Calu3 (cell line): ENCODE measurements at regions not wholly inside any gene's neighbourhood (a gene's known extent, or its start where the extent isn't known, plus 50 kb on each side); places are given as distances from the start of the nearest gene placed in this dataset.

Source experiments
- BruUV-seq: library from RNA; stranded (reverse); fragments of 400-500 nt; replicated peaks from 2 replicates; lab custom pipeline; 2021; lab: Mats Ljungman, UMichigan
- CTCF ChIA-PET: fragments of 300-600 bp; sonication (Branson Sonifier 250); formaldehyde crosslinking; loops from one replicate; lab custom pipeline; 2022; ENCODE audit warnings: antibody characterized with exemption; lab: Charles Lee
- DNase-seq: peaks from one replicate; pipeline ENCODE4 v3.0.0; 2022
- H3K27ac Mint-ChIP-seq: one replicate; pipeline ENCODE4 v1.8.0; 2022; ENCODE audit warnings: mixed read lengths; ENCODE audit not compliant: unreplicated experiment
- H3K27me3 Mint-ChIP-seq: one replicate; pipeline ENCODE4 v1.8.0; 2022; ENCODE audit warnings: mixed read lengths; ENCODE audit not compliant: unreplicated experiment
- H3K36me3 Mint-ChIP-seq: one replicate; pipeline ENCODE4 v1.8.0; 2022; ENCODE audit warnings: mild to moderate bottlenecking, moderate library complexity, mixed read lengths; ENCODE audit not compliant: insufficient read depth, unreplicated experiment
- H3K4me1 Mint-ChIP-seq: one replicate; pipeline ENCODE4 v1.8.0; 2022; ENCODE audit warnings: mild to moderate bottlenecking, low read depth, mixed read lengths; ENCODE audit not compliant: unreplicated experiment
- H3K4me3 Mint-ChIP-seq: one replicate; pipeline ENCODE4 v1.8.0; 2022; ENCODE audit warnings: mild to moderate bottlenecking, low read depth, moderate library complexity, mixed read lengths; ENCODE audit not compliant: unreplicated experiment
- H3K9me3 Mint-ChIP-seq: one replicate; pipeline ENCODE4 v1.8.0; 2022; ENCODE audit warnings: low read depth, mixed read lengths; ENCODE audit not compliant: unreplicated experiment
- CTCF ChIP-seq: fragments of 200-600 bp; IDR thresholded peaks from one replicate; pipeline ENCODE4 v1.8.0; 2022; ENCODE audit warnings: antibody characterized with exemption; ENCODE audit not compliant: unreplicated experiment
- intact Hi-C: fragments of 100-400 bp; cut with micrococcal nuclease; formaldehyde crosslinking; loops from one replicate; pipeline ENCODE4 v1.10.0; 2022; ENCODE audit not compliant: unreplicated experiment

- CTCF ChIA-PET, result no interaction called here
- Mint-ChIP-seq H3K4me3 (no peak overlapping the region), H3K27ac (no peak overlapping the region), H3K27me3 (no peaks in the 10 kb centered on the region), H3K4me1 (no peaks in the 10 kb centered on the region), H3K9me3 (no peaks in the 10 kb centered on the region), H3K36me3 (no peaks in the 10 kb centered on the region)
- no TSS peak for BruUV-seq
- TF ChIP-seq CTCF, result no peak
- DNase-seq, result no peak
- intact Hi-C loops, result no loop called here
Measured at GRCh38 chr15:37516621-37517020, 416.3 kb upstream of the MEIS2 start.

GRCh38 chr15:37517191-37517895 is 417.0 kb upstream of the MEIS2 start:
- Mint-ChIP-seq H3K4me1 (no peaks in the 10 kb centered on the region), H3K27me3 (no peaks in the 10 kb centered on the region), H3K27ac (no peak overlapping the region), H3K9me3 (no peaks in the 10 kb centered on the region), H3K36me3 (no peaks in the 10 kb centered on the region), H3K4me3 (no peak overlapping the region)
- intact Hi-C loops, result no loop called here
- no TSS peak for BruUV-seq
- DNase-seq, result no peak
- CTCF ChIA-PET, result no interaction called here
- no peak for TF ChIP-seq CTCF

GRCh38 chr15:37518436-37518835 is 416.0 kb upstream of the TMCO5A start:
- H3K4me3 Mint-ChIP-seq, result no peak overlapping the region
- TF ChIP-seq CTCF, result no peak
- intact Hi-C loops, result no loop called here
- BruUV-seq, result no TSS peak
- no peaks in the 10 kb centered on the region for H3K27me3 Mint-ChIP-seq
- no peak for DNase-seq
- H3K9me3 Mint-ChIP-seq, result no peaks in the 10 kb centered on the region
- CTCF ChIA-PET, result no interaction called here
- H3K36me3 Mint-ChIP-seq, result no peaks in the 10 kb centered on the region
- no peaks in the 10 kb centered on the region for H3K4me1 Mint-ChIP-seq
- no peak overlapping the region for H3K27ac Mint-ChIP-seq

- H3K27ac Mint-ChIP-seq, result no peak overlapping the region
- no peak for TF ChIP-seq CTCF
- CTCF ChIA-PET, result no interaction called here
Measured at GRCh38 chr15:37520026-37520425, 414.4 kb upstream of the TMCO5A start.

More at GRCh38 chr15:37520026-37520425, 414.4 kb upstream of the TMCO5A start:
- Mint-ChIP-seq H3K9me3 (peaks cover 3% of the 10 kb centered on the region), H3K36me3 (no peaks in the 10 kb centered on the region), H3K4me3 (no peak overlapping the region), H3K4me1 (no peaks in the 10 kb centered on the region), H3K27me3 (no peaks in the 10 kb centered on the region)
- intact Hi-C loops, result no loop called here
- BruUV-seq, result no TSS peak
- DNase-seq, result no peak
